ENCODE measurements at regions not wholly inside any gene's neighbourhood (a gene's known extent, or its start where the extent isn't known, plus 50 kb on each side); places are given as distances from the start of the nearest gene placed in this dataset.

DNA sequence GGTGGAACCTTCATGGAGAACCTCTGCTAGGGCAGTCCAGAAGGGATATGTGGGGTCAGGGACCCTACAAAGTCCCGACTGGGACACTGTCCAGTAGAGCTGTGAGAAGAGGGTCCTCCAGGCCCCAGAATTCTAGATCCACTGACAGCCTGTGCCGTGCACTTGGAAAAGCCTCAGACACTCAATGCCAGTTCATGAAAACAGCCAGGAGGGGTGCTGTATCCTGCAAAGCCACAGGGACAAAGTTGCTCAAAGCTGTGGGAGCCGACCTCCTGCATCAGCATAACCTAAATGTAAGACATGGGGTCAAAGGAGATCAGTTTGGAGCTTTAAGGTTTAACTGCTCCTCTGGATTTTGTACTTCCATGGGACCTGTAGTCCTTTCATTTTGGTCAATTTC lies 448.8 kb upstream of the CADM2 start:
- H3K27me3 ChIP-seq, result no peaks in the 10 kb centered on the region
- H3K36me3 ChIP-seq, result no peaks in the 10 kb centered on the region
- no peak overlapping the region for H3K4me3 ChIP-seq
- H3K9me3 ChIP-seq, result peaks cover 0 to 7% of the 10 kb centered on the region in 2 donors
- no peak for TF ChIP-seq CTCF (IDR thresholded peaks at IDR 0.05)
- DNase-seq (ENCODE audit: low spot score), result no peak
- H3K4me1 ChIP-seq, result no peaks in the 10 kb centered on the region
- no peak overlapping the region for H3K27ac ChIP-seq

DNA sequence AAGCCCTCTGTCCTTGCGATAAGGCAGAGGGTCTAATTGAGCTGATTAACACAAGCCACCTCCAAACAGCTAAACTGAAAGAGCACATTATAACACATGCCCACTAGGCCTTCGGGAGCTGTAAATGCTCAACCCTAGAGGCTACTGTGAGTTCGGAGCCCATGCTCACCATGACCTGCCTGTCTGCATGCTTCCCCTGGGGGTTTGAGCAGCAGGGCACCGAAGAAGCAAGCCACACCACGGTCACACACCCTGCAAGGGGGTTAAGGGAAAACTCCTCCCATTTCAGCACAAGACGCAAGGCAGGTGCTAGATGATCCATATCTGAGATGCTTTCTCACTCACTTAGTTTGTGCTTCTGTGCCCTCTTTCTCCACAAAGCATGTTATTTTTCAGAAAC lies 435.9 kb upstream of the CADM2 start:
- TF ChIP-seq CTCF (IDR thresholded peaks at IDR 0.05), result no peak
- H3K9me3 ChIP-seq, result peaks cover 0 to 7% of the 10 kb centered on the region in 2 donors
- no peaks in the 10 kb centered on the region for H3K4me1 ChIP-seq
- H3K36me3 ChIP-seq, result no peaks in the 10 kb centered on the region
- no peak overlapping the region for H3K27ac ChIP-seq
- no peak for DNase-seq (ENCODE audit: low spot score)
- H3K27me3 ChIP-seq, result no peaks in the 10 kb centered on the region
- H3K4me3 ChIP-seq, result no peak overlapping the region

DNA sequence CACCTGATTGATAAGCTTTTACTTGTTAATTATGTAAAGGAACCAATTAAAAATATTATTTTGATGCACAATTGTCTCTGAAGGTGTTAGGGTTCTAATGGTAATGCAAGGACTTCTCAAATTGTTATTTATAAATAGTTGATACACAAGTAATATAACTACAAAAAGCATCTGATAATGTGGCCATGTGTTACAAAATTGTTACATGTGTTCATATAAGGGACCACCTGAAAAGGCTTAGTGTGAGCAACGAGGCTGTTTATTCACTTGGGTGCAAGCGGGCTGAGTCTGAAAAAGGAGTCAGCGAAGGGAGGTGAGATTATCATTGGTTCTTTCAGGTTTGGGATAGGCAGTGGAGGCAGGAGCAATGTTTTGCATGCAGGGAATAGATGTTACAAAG lies 421.9 kb upstream of the CADM2 start:
- no peak for TF ChIP-seq CTCF (IDR thresholded peaks at IDR 0.05)
- Histone ChIP-seq H3K27ac (no peak overlapping the region), H3K4me1 (no peaks in the 10 kb centered on the region), H3K4me3 (no peak overlapping the region), H3K27me3 (no peaks in the 10 kb centered on the region), H3K9me3 (peaks cover 0 to 16% of the 10 kb centered on the region in 2 donors), H3K36me3 (no peaks in the 10 kb centered on the region)
- DNase-seq (ENCODE audit: low spot score), result no peak

- Histone ChIP-seq H3K4me1 (no peaks in the 10 kb centered on the region), H3K4me3 (no peak overlapping the region), H3K27me3 (no peaks in the 10 kb centered on the region), H3K27ac (no peak overlapping the region), H3K36me3 (no peaks in the 10 kb centered on the region), H3K9me3 (peaks cover 0 to 16% of the 10 kb centered on the region in 2 donors)
- TF ChIP-seq CTCF (IDR thresholded peaks at IDR 0.05), result no peak
- no peak for DNase-seq (ENCODE audit: low spot score)
Observed at GRCh38 chr3:84538597-84538996, 420.2 kb upstream of the CADM2 start.

- no peak overlapping the region for H3K4me3 ChIP-seq
- H3K4me1 ChIP-seq, result no peaks in the 10 kb centered on the region
- no peak for DNase-seq (ENCODE audit: low spot score)
- no peaks in the 10 kb centered on the region for H3K27me3 ChIP-seq
- no peaks in the 10 kb centered on the region for H3K36me3 ChIP-seq
- no peak overlapping the region for H3K27ac ChIP-seq
- no peak for TF ChIP-seq CTCF (IDR thresholded peaks at IDR 0.05)
- H3K9me3 ChIP-seq, result no peaks in the 10 kb centered on the region
Observed at GRCh38 chr3:84547207-84547606, 411.6 kb upstream of the CADM2 start.

All from right atrium auricular region (tissue), 2 donors.